WTC11 (cell line): ENCODE measurements at regions not wholly inside any gene's neighbourhood (a gene's known extent, or its start where the extent isn't known, plus 50 kb on each side); places are given as distances from the start of the nearest gene placed in this dataset.

ENCODE experiments used
- CREM ChIP-seq: sonication (generic); formaldehyde crosslinking; IDR thresholded peaks from 2 replicates; pipeline ENCODE4 v1.8.1; 2022; ENCODE audit warnings: mild to moderate bottlenecking, missing genetic modification reagents, moderate library complexity
- JAZF1 ChIP-seq: fragments of 250-450 bp; sonication (Bioruptor Pico); IDR thresholded peaks from 2 replicates; pipeline ENCODE4 v1.9.0; 2021; ENCODE audit warnings: moderate library complexity, mild to moderate bottlenecking, inconsistent platforms
- TF ChIP-seq, protein P1 (sequence below): fragments of 200-600 bp; IDR thresholded peaks from 2 replicates; pipeline ENCODE4 v1.8.0; 2022; ENCODE audit warnings: antibody characterized with exemption
- TF ChIP-seq, protein P2 (sequence below): fragments of 250-450 bp; sonication (Bioruptor Pico); IDR thresholded peaks from 2 replicates; pipeline ENCODE4 v1.9.0; 2021; ENCODE audit warnings: mild to moderate bottlenecking

DNA sequence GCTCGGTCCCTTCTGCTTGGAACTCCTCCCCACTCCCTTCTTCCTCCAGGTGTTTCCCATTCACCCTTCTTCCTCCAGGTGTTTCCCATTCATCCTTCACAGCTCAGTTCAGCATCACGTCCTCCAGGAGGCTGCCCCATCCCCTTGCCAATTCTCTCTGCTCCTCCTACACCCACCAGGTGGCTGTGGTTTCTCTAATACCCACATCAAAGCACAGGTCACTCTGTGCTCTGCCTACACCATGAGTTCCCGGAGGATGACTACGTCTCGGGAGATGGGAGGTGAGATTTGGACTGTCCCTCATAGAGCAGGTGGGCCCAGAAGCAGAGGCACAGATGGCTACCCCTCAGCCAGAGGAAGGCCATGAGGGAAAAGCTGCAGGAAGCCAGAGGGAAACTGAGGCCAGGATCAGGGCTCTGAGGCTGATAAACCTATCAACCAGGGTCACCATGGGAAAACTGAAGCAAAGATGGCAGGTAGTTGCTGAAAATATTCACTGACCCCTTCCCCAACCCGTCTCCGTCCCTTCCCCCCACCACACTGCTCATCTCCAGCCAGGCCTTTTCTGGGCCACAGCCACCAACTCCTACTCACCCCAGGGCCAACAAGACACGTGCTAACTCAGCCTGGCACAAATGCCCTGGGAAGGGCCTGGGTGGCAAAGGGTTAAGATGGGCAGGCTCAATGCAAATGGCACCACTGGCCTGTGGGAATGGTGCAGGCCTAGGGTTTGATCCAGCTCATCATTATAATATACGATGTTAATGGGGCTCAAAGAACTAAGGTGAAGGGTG, 56.6 kb upstream of the CPXM2 start:
- TF ChIP-seq, protein P1, sequence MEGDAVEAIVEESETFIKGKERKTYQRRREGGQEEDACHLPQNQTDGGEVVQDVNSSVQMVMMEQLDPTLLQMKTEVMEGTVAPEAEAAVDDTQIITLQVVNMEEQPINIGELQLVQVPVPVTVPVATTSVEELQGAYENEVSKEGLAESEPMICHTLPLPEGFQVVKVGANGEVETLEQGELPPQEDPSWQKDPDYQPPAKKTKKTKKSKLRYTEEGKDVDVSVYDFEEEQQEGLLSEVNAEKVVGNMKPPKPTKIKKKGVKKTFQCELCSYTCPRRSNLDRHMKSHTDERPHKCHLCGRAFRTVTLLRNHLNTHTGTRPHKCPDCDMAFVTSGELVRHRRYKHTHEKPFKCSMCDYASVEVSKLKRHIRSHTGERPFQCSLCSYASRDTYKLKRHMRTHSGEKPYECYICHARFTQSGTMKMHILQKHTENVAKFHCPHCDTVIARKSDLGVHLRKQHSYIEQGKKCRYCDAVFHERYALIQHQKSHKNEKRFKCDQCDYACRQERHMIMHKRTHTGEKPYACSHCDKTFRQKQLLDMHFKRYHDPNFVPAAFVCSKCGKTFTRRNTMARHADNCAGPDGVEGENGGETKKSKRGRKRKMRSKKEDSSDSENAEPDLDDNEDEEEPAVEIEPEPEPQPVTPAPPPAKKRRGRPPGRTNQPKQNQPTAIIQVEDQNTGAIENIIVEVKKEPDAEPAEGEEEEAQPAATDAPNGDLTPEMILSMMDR: no peak
- no peak for TF ChIP-seq JAZF1 (CRISPR knock-in tag)
- no peak for TF ChIP-seq CREM (CRISPR knock-in tag)
- TF ChIP-seq, protein P2, sequence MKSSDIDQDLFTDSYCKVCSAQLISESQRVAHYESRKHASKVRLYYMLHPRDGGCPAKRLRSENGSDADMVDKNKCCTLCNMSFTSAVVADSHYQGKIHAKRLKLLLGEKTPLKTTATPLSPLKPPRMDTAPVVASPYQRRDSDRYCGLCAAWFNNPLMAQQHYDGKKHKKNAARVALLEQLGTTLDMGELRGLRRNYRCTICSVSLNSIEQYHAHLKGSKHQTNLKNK (CRISPR knock-in tag): no peak
